Lower lobe of right lung (tissue), 2 donors: ENCODE measurements at regions not wholly inside any gene's neighbourhood (a gene's known extent, or its start where the extent isn't known, plus 50 kb on each side); places are given as distances from the start of the nearest gene placed in this dataset.

ENCODE experiments used
- ATAC-seq, 2 donors: fragments of 200-7000 bp; cut with Tn5 transposase; one replicate each; pipeline ENCODE4 v1.9.1; 2020 to 2022; ENCODE audit warnings: mild to moderate bottlenecking in 2 of 2, moderate library complexity in 2 of 2
- DNase-seq: peaks from one replicate; pipeline ENCODE4 v3.0.0-alpha.2; 2020
- H3K27ac ChIP-seq: fragments of 200-600 bp; one replicate; pipeline ENCODE4 v1.8.0; 2022
- H3K27me3 ChIP-seq: fragments of 200-600 bp; one replicate; pipeline ENCODE4 v1.8.0; 2022; ENCODE audit warnings: low read depth
- H3K36me3 ChIP-seq: fragments of 200-600 bp; one replicate; pipeline ENCODE4 v1.8.0; 2022; ENCODE audit warnings: mild to moderate bottlenecking
- H3K4me1 ChIP-seq: fragments of 200-600 bp; one replicate; pipeline ENCODE4 v1.8.0; 2022
- H3K4me3 ChIP-seq: fragments of 200-600 bp; one replicate; pipeline ENCODE4 v1.8.0; 2022; ENCODE audit warnings: mild to moderate bottlenecking
- H3K9me3 ChIP-seq: fragments of 200-600 bp; one replicate; pipeline ENCODE4 v1.8.0; 2022
- intact Hi-C: fragments of 100-400 bp; cut with DNase I; formaldehyde crosslinking; loops from one replicate; pipeline ENCODE4 v1.11.0; 2022
- TF ChIP-seq, protein P1 (sequence below): fragments of 200-600 bp; IDR thresholded peaks from one replicate; pipeline ENCODE4 v1.8.0; 2022; ENCODE audit warnings: antibody characterized with exemption, mild to moderate bottlenecking
- donor health status: DM: no; HTN: yes; CAD: no; lungs with severe emphysema.

DNA sequence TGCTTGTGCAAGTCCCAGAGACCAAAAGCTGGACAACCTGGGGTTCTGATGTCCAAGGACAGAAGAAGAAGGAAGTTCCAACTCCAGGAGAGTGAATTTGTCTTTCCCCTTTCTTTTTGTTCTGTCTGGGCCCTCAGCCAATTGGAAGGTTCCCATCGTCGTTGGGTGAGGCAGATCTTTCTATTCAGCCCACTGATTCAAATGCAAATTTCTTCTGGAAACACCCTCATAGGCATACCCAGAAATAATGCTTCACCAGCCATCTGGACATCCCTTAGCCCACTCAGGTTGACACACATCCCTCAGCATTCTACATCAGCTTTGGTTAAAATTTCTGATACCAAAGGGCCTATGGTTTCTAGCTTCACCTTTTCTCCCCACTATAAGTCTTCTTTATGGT, 156.5 kb downstream of the SP3 start:
- no peaks in the 10 kb centered on the region for H3K36me3 ChIP-seq
- intact Hi-C loops: no loop called here
- H3K27me3 ChIP-seq: no peaks in the 10 kb centered on the region
- H3K4me1 ChIP-seq: no peaks in the 10 kb centered on the region
- ATAC-seq: no peak
- TF ChIP-seq, protein P1, sequence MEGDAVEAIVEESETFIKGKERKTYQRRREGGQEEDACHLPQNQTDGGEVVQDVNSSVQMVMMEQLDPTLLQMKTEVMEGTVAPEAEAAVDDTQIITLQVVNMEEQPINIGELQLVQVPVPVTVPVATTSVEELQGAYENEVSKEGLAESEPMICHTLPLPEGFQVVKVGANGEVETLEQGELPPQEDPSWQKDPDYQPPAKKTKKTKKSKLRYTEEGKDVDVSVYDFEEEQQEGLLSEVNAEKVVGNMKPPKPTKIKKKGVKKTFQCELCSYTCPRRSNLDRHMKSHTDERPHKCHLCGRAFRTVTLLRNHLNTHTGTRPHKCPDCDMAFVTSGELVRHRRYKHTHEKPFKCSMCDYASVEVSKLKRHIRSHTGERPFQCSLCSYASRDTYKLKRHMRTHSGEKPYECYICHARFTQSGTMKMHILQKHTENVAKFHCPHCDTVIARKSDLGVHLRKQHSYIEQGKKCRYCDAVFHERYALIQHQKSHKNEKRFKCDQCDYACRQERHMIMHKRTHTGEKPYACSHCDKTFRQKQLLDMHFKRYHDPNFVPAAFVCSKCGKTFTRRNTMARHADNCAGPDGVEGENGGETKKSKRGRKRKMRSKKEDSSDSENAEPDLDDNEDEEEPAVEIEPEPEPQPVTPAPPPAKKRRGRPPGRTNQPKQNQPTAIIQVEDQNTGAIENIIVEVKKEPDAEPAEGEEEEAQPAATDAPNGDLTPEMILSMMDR: no peak
- H3K9me3 ChIP-seq: no peaks in the 10 kb centered on the region
- H3K4me3 ChIP-seq: no peak overlapping the region
- no peak for DNase-seq
- no peak overlapping the region for H3K27ac ChIP-seq

DNA sequence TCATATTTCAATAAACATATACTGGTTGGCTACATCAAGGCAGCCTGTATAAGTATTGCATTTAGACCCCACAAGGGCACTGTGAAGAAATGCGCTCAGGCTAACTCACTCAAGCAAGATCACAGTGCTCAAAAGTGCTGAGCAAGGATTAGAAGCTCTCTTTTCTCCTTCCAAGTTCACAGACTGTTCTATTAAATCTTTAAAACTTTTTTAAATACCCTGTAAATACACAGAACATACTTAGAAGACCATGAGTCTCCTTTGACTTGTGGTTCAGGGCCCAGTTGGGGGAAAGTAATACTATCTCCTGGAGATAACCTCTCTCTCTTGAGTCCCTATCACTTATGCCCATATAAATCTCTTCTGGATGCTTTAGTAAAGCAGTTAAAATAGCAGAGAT, 152.9 kb downstream of the SP3 start:
- H3K27me3 ChIP-seq: no peaks in the 10 kb centered on the region
- ATAC-seq (no peak), DNase-seq (no peak)
- no peak overlapping the region for H3K4me3 ChIP-seq
- no peak overlapping the region for H3K27ac ChIP-seq
- H3K4me1 ChIP-seq: no peaks in the 10 kb centered on the region
- H3K36me3 ChIP-seq: no peaks in the 10 kb centered on the region
- H3K9me3 ChIP-seq: no peaks in the 10 kb centered on the region
- intact Hi-C loops: no loop called here
- TF ChIP-seq, protein P1: no peak

DNA sequence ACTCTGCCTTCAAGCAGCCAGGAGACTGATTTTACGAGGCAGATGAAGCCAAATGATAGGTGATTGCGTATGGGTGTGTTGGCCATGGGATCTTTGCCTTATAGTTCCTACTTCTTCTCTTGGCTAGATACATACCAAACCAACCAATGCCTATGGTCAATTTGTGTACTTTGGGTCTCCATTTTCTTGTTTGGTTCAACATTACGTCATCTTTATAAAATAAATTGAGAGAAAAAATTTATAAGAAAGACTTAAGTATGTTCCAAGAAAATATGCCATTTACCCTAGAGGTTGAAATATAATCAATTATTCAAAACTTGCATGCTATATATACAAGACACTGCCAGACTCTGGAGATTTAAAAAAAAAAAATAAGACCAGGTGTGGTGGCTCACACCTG, 150.9 kb downstream of the SP3 start:
- TF ChIP-seq, protein P1: no peak
- Histone ChIP-seq H3K4me3 (no peak overlapping the region), H3K36me3 (no peaks in the 10 kb centered on the region), H3K27me3 (no peaks in the 10 kb centered on the region), H3K4me1 (no peaks in the 10 kb centered on the region), H3K27ac (no peak overlapping the region), H3K9me3 (no peaks in the 10 kb centered on the region)
- no peak for DNase-seq
- intact Hi-C loops: no loop called here
- ATAC-seq: no peak

DNA sequence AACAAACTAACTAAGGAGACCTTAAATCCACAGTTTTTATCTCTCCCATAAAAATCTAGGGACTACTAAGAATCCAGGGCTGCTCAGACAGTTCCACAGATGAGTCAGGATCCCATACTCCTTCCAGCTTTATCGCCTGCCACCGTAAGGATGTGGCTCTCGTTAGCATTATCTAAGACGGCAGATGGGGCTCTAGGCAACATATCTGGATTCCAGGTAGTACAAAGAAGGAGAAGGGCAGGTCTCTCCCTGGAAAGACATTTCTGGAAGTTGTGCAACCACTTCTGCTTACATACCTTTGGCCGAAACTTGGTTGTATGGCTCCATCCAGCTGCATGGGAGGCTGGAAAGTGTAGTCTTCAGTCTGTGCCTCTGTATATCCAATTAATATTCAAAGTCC, 149.4 kb downstream of the SP3 start:
- H3K27me3 ChIP-seq: no peaks in the 10 kb centered on the region
- H3K4me3 ChIP-seq: no peak overlapping the region
- H3K27ac ChIP-seq: no peak overlapping the region
- no peaks in the 10 kb centered on the region for H3K36me3 ChIP-seq
- no peaks in the 10 kb centered on the region for H3K9me3 ChIP-seq
- intact Hi-C loops: no loop called here
- TF ChIP-seq, protein P1: no peak
- no peak for DNase-seq
- no peaks in the 10 kb centered on the region for H3K4me1 ChIP-seq
- no peak for ATAC-seq

DNA sequence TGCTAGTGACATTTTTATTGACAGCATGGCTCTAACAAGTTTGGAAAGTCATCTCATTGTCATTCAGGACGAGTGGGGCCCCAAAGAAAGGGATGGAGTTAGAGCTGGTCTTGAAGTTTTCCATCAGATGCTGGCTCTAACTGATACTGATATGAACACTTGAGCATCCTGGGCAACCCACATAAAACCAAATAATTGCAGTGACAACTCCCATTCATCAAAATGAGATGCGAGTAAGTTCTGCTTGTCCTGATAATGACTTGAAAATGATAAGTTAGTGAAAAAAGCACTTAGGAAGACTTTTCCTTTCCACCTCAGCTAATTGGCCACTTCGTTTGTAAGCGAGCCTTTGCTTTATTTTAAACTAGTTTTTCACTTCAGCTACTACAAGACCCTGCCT, 147.6 kb downstream of the SP3 start:
- intact Hi-C loops: no loop called here
- Histone ChIP-seq H3K27ac (no peak overlapping the region), H3K27me3 (no peaks in the 10 kb centered on the region), H3K36me3 (no peaks in the 10 kb centered on the region), H3K9me3 (no peaks in the 10 kb centered on the region), H3K4me3 (no peak overlapping the region), H3K4me1 (no peaks in the 10 kb centered on the region)
- ATAC-seq (no peak), DNase-seq (no peak)
- TF ChIP-seq, protein P1: no peak

DNA sequence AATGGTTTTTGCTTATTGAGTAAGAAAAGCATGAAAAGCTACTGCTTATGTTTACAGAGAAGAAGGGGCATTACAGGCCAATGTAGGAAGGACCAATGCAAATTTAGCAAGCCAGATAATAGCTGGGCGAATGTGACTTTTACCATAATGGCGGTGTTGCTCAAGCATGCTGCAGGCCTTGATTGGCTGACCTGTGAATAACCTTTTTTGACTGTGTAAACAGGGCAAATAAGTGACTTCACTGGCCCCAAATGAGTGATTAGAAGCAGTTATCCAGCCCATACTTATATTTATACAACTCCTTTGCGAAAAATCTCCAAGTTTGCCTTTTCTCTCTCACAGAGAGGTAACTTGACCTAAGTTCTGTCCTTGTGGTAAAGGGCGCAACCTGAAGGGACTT, 146.9 kb downstream of the SP3 start:
- ATAC-seq (no peak), DNase-seq (no peak)
- intact Hi-C loops: no loop called here
- H3K36me3 ChIP-seq: no peaks in the 10 kb centered on the region
- H3K27ac ChIP-seq: no peak overlapping the region
- TF ChIP-seq, protein P1: no peak
- no peaks in the 10 kb centered on the region for H3K27me3 ChIP-seq
- no peak overlapping the region for H3K4me3 ChIP-seq
- H3K9me3 ChIP-seq: no peaks in the 10 kb centered on the region
- H3K4me1 ChIP-seq: no peaks in the 10 kb centered on the region
